Breast epithelium (tissue), 4 donors: ENCODE measurements at regions not wholly inside any gene's neighbourhood (a gene's known extent, or its start where the extent isn't known, plus 50 kb on each side); places are given as distances from the start of the nearest gene placed in this dataset.
A peak's percentile ranks its signal among the peaks of the same experiment; 100 is the strongest.

Source experiments
- DNase-seq, 2 donors: peaks; one replicate each; pipeline ENCODE4 v3.0.0-alpha.2; 2019; ENCODE audit warnings: low spot score in 2 of 2
- H3K27ac ChIP-seq, 2 donors: fragments of 200-600 bp; sonication (generic) in 1 of 2; one replicate each; pipeline ENCODE4 v1.5.1; 2016 to 2019; ENCODE audit warnings: mild to moderate bottlenecking in 1 of 2
- H3K27me3 ChIP-seq, 2 donors: fragments of 200-600 bp; sonication (generic) in 1 of 2; one replicate each; pipeline versions ENCODE4 v1.5.1 to v1.6.0; 2017 to 2019; ENCODE audit warnings: control low read depth in 1 of 2, mild to moderate bottlenecking in 1 of 2
- H3K36me3 ChIP-seq: fragments of 200-600 bp; one replicate; pipeline ENCODE4 v1.5.1; 2019
- H3K4me1 ChIP-seq, 2 donors: fragments of 200-600 bp; sonication (generic); one replicate each; pipeline ENCODE4 v1.5.1; 2016 to 2019; ENCODE audit warnings: control low read depth in 1 of 2
- H3K4me3 ChIP-seq, 3 donors: fragments of 200-600 bp; sonication (generic); 1 replicate in 2 of 3; 2 replicates in 1 of 3; pipeline ENCODE4 v1.5.1; 2016 to 2019; ENCODE audit warnings: mild to moderate bottlenecking in 3 of 3, moderate library complexity in 2 of 3
- H3K9me3 ChIP-seq, 2 donors: fragments of 200-600 bp; sonication (generic) in 1 of 2; one replicate each; pipeline ENCODE4 v1.5.1; 2016 to 2019; ENCODE audit warnings: control low read depth in 1 of 2
- CTCF ChIP-seq, 3 donors: fragments of 450-650 bp; IDR thresholded peaks; one replicate each; pipeline ENCODE4 v1.5.1; 2016 to 2017; ENCODE audit warnings: antibody characterized with exemption in 3 of 3, mild to moderate bottlenecking in 3 of 3, moderate library complexity in 3 of 3
- POLR2A ChIP-seq: fragments of 450-650 bp; IDR thresholded peaks from one replicate; pipeline ENCODE4 v1.6.1; 2016; ENCODE audit warnings: antibody characterized with exemption, mild to moderate bottlenecking, moderate library complexity
- POLR2AphosphoS5 ChIP-seq, 3 donors: sonication (generic); formaldehyde crosslinking; IDR thresholded peaks; one replicate each; pipeline ENCODE4 v1.6.1; 2017; ENCODE audit warnings: antibody characterized with exemption in 3 of 3
- intact Hi-C: fragments of 100-400 bp; cut with DNase I; formaldehyde crosslinking; loops from one replicate; pipeline ENCODE4 v1.15.1; 2023; ENCODE audit warnings: low total_unique reads

- no peak overlapping the region for H3K4me3 ChIP-seq
- TF ChIP-seq CTCF (IDR thresholded peaks at IDR 0.05) (no peak), POLR2AphosphoS5 (IDR thresholded peaks at IDR 0.05) (no peak), POLR2A (no peak)
- H3K36me3 ChIP-seq: no peaks in the 10 kb centered on the region
- H3K9me3 ChIP-seq: no peaks in the 10 kb centered on the region
- no peak for DNase-seq
- H3K4me1 ChIP-seq: no peaks in the 10 kb centered on the region
- H3K27me3 ChIP-seq: no peaks in the 10 kb centered on the region
- intact Hi-C loops: loop anchor here (10.0 kb wide), 1 partner anchor 367 kb away; no protein-coding TSS in a partner anchor
- no peak overlapping the region for H3K27ac ChIP-seq
Observed at GRCh38 chr16:55948230-55948629, 73.1 kb upstream of the CES5A start.

GRCh38 chr16:55947366-55947765, 72.2 kb upstream of the CES5A start:
- no peak for DNase-seq
- no peaks in the 10 kb centered on the region for H3K4me1 ChIP-seq
- intact Hi-C loops: loop anchor here (10.0 kb wide), 1 partner anchor 367 kb away; no protein-coding TSS in a partner anchor
- TF ChIP-seq POLR2A (no peak), CTCF (IDR thresholded peaks at IDR 0.05) (no peak), POLR2AphosphoS5 (IDR thresholded peaks at IDR 0.05) (no peak)
- H3K9me3 ChIP-seq: no peaks in the 10 kb centered on the region
- no peaks in the 10 kb centered on the region for H3K27me3 ChIP-seq
- H3K4me3 ChIP-seq: no peak overlapping the region
- no peaks in the 10 kb centered on the region for H3K36me3 ChIP-seq
- H3K27ac ChIP-seq: no peak overlapping the region

- Histone ChIP-seq H3K4me3 (no peak overlapping the region), H3K4me1 (no peaks in the 10 kb centered on the region), H3K27me3 (no peaks in the 10 kb centered on the region), H3K27ac (no peak overlapping the region), H3K9me3 (no peaks in the 10 kb centered on the region), H3K36me3 (no peaks in the 10 kb centered on the region)
- TF ChIP-seq POLR2A (no peak), CTCF (IDR thresholded peaks at IDR 0.05) (peak; percentile 58 to 83 (median 71))
- DNase-seq: peak; percentile 32 to 58
- intact Hi-C loops: loop anchor here (10.0 kb wide), 1 partner anchor 370 kb away; no protein-coding TSS in a partner anchor
Observed at GRCh38 chr16:55944377-55944802, 69.2 kb upstream of the CES5A start.

- Histone ChIP-seq H3K27me3 (no peaks in the 10 kb centered on the region), H3K4me1 (no peaks in the 10 kb centered on the region), H3K4me3 (no peak overlapping the region), H3K36me3 (no peaks in the 10 kb centered on the region), H3K27ac (peak overlapping the region in 1 of 2 donors; percentile 16), H3K9me3 (no peaks in the 10 kb centered on the region)
- intact Hi-C loops: loop anchor here (10.0 kb wide), 1 partner anchor 372 kb away; no protein-coding TSS in a partner anchor
- TF ChIP-seq POLR2A: no peak
- TF ChIP-seq CTCF (IDR thresholded peaks at IDR 0.05): no peak
- TF ChIP-seq POLR2AphosphoS5 (IDR thresholded peaks at IDR 0.05): no peak
- DNase-seq: no peak
Observed at GRCh38 chr16:55943267-55943666, 68.1 kb upstream of the CES5A start.

- intact Hi-C loops: loop anchor here (10.0 kb wide), 1 partner anchor 372 kb away; no protein-coding TSS in a partner anchor
Observed at GRCh38 chr16:55942821-55943220, 67.6 kb upstream of the CES5A start.

More at GRCh38 chr16:55942821-55943220, 67.6 kb upstream of the CES5A start:
- DNase-seq: peak; percentile 39 to 73
- Histone ChIP-seq H3K27me3 (no peaks in the 10 kb centered on the region), H3K9me3 (no peaks in the 10 kb centered on the region), H3K36me3 (no peaks in the 10 kb centered on the region), H3K4me1 (no peaks in the 10 kb centered on the region), H3K4me3 (no peak overlapping the region), H3K27ac (peak overlapping the region in 1 of 2 donors; percentile 16)
- no peak for TF ChIP-seq POLR2AphosphoS5 (IDR thresholded peaks at IDR 0.05)
- no peak for TF ChIP-seq POLR2A
- TF ChIP-seq CTCF (IDR thresholded peaks at IDR 0.05): no peak
